ENCODE measurements at regions not wholly inside any gene's neighbourhood (a gene's known extent, or its start where the extent isn't known, plus 50 kb on each side); places are given as distances from the start of the nearest gene placed in this dataset.

DNA sequence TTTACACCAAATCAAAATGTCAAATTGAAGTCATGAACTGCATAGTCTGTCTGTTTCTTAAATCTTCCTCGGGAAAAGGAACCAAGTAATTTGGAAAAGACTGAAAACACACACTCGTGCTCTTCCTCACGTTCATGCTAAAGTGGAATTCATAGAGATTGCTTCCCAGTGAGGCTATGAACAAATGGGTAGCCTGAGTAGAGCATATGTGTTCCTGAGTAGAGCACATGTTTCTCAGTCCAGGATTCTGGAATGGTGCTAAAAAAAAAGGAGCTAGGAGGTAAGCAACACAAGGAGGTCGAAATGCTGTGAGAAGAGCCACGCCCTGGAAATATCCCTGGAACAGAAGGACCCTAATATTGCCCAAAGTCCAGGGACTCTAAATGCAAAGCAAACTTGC is 494.2 kb upstream of the THBS1 start:
- no peak for DNase-seq (ENCODE audit: low spot score)

DNA sequence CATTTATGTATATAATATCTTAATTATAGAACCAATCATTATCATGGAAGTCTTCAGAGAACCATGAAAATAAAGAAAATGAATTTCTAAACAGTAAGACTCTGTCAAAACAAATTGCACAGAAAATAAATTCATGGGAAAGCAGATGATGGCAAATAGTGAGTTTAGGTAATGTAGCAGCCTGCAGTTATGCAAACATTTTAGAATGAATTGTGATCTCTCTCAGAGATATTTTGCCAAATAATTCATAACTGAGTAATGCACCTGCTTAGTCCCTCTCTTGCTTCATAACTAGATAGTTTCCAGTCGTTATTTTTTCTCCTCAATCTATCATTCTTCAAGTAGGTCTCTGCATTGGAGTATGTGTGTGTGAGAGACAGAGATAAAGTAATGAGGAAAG is 492.7 kb upstream of the THBS1 start:
- DNase-seq (ENCODE audit: low spot score), result no peak

DNA sequence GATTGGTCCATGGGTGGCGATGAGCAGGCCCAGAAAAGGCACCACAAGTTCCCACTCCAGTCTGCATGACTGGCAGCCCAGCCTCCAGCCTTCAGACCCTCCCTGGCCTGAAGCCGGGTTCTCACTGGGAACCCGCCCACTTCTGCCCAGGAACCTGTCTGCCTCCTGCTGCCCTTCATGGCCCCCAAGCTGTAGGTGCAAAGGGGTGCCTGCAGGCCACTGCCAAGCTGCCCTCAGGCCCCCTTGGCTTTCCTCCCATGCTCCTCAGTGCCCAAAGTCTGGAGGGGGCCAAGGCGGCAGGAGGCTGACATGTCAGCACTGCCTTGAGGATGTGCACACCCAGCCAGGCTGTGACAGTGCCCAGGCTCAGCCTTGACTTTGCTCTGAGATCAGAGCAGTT is 488.5 kb upstream of the THBS1 start:
- DNase-seq (ENCODE audit: low spot score), result no peak

DNA sequence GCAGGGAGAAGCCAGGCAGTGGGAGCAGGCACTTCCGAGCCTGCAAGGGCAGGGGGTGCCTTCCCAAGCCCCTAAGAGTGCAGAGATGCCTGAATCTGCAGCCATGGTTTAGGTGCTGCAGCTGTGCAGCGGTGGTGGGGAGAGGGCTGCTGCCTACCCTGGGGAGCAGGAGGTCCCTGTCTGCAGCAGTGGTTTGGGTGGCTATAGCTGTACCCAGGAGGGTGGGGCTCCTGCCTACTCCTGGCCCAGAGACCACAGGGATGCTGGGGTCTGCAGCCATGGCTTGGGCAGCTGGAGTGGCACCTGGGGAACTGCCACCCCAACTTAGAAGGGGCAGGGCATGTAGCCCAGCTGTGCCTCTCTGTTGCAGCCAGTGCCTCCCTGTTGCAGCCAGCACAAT is 488.1 kb upstream of the THBS1 start:
- DNase-seq (ENCODE audit: low spot score), result no peak

DNA sequence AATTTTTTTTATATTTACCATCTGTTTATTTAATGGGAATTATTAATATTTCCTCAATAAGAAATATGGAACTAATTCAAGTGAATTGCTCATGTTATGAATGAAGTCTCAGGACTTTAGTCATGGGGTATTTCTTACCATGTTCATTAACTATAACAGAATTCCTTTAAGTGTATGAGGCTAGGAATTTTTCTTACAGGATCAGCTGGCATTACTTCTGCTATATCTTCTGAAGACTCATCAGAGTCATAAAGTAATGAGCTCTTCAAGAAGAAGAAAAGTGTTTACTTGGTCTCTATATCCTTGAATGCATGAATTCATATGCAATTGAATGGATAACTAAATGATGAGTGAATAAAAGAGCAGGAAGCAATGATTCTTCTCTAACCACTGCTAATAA is 486.8 kb upstream of the THBS1 start:
- DNase-seq (ENCODE audit: low spot score), result no peak

DNA sequence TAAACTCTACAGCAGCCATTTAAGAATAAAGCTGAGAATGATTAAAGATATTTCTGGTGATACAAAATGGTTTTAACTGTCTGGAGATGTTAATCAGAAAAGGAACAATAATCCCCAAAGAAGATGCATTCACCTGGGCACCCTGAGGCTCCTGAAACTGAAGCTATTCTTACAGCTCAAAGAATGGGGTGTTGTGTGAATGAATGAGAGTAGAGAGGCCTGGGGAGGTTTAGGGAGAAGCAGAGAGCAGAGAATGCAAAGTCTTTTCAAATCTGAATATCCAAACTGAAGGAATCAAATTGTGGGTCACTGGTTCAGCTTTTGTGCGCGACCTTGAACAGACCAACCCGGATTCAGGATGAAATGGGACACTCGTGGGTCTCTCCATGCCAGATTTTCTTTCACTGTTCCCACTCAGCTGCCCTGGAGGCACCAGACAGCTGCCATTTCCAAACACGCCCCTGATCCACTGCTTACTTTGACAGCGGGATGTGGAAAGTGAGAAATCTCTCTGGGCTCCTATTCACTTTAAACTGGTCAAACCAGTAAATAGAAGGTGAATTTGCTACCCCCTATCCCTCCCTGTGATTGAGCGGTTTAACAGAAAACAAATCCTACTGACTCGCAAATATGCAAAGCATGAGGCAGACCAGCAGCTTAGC is 485.5 kb upstream of the THBS1 start:
- DNase-seq (ENCODE audit: low spot score), result no peak

DNA sequence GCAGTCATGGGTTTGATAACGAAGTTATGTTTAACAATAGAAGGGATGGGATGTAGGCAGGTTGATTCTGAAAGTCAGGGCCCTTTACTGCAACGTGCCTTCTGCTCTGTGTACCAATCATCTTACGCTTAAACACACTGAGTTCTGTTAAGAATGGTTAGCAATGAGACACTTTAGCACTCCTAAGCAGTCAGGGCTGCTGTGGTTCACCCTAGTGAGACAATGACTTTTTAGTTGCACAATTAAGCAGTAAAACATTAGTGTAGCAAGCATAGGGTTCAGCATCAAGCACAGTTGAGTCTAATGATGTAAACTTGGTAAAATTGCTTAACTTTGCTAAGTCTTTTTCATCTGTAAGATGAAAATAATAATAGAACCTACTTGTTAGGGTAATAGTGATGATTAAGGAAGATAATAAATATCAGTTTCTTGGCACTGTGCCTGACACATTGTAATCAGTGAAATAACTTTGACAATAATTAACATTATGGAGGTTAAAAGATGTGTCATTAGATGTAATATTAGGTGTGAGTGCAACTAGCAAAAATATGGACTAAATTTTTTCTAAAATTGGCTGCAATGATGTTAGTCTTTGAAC is 484.2 kb upstream of the THBS1 start:
- no peak for DNase-seq (ENCODE audit: low spot score)

DNA sequence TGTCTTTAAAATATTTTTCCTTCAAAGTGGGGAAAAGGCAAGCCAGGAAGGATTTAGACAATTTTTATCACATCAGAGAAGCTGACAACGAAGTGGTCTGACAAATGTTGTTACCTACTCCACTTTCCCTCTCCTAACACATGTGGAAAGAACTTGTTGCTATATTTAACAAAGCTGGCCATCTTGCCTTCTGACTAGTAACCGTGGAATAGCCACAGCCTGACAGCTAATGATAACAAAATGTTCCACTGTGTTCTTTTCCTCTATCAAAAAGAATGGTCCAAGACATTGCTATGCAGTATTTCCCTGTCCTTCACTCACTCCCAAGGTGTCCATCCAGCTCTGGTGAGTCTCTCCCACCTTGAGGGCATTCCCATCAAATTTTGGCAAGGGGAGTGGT is 481.4 kb upstream of the THBS1 start:
- DNase-seq (ENCODE audit: low spot score), result no peak

DNA sequence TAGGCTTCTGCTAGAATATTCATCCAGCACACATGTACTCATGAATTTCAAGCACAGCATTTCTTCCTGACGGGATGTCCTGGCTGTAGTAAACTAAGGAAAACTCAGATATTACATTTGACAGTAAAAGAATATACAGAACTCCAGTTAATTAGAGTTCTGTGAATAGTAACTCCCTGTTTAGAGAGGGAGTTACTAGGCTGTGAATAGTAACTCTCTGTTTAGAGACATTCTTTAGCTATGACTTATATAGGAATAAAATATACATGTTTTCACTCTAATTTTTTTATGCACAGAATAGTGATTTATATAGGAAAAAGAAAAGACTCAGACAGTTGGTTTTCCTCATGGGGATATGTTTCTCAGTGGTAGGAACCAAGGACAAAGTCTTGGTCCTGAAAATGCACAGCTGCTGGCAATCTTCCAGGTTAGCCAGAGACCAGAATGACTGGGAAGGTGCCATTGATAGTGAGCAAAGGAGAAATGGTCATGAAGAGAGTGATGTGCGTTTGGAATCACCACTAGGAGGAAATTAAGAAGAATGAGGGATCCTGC is 480.7 kb upstream of the THBS1 start:
- DNase-seq (ENCODE audit: low spot score), result no peak

DNA sequence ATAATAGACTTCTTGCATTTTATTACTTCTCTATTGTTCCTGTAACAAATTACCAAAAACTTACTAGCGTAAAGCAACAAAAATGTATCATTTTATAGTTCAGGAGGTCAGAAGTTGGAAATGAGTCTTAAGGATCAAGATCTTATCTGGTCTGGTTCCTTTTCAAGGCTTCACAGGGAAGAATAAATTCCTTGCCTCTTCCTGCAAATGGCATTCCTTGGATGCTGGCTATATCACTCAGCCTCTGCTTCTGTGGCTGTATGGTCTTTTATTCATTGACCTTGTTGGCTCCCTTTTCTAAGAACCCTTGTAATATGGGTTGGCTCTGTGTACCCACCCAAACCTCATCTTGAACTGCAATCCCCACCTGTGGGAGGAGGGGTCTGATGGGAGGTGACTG is 478.4 kb upstream of the THBS1 start:
- DNase-seq (ENCODE audit: low spot score), result no peak

DNA sequence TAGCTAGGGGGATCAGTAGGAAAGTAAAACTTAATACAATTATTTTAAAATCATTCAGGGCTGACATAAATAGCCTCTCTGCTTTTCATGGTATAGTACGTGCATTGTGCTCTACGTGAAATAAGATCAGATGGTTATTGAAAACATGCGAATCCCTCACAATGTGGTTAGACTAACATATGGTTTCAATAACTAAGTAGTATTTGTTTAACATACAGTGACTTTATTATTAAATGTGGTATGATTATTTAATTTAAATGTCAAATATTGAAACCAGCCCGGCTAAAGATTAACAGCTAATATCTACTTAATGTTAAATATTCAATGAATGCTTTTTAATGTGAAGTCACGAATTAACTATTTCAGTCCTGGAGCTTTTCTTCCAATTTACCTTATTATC is 473.9 kb upstream of the THBS1 start:
- no peak for DNase-seq (ENCODE audit: low spot score)

DNA sequence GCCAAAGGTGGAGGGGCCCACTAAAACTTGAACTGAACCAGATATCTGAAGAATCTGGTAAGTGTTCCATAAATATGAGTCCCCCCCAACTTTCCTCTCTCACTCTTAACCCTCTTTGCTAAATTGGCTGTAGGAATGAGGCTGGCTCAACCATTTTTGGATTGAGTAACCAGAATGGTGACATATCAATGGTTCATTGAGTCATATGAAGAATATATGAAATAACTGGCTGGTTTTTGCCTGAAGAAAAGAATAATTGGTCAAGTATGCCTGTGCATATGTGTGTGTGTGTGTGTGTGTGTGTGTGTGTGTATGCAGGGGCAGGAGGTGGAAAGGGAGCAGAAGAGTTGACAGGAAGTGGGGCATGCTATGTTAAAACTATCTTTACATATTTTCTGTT is 472.9 kb upstream of the THBS1 start:
- no peak for DNase-seq (ENCODE audit: low spot score)

DNA sequence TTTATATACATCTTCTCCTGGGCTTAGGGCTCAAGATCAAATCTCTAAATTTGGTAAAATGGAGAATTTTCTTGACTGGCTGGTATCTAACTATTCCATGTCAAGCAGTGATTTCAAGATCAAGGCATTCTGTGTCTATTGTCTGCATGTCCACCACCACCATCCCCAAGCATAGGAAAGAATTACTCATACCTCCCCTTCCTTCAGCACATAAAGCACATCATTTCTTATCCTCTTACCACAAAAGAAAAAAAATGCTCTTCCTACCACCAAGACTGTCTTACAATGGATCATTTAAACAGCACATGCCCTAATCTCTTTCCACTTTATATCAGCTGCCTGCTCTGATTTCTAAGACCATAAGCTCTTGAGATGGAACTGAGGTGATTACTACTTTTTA is 470.5 kb upstream of the THBS1 start:
- DNase-seq (ENCODE audit: low spot score), result peak; percentile 38

DNA sequence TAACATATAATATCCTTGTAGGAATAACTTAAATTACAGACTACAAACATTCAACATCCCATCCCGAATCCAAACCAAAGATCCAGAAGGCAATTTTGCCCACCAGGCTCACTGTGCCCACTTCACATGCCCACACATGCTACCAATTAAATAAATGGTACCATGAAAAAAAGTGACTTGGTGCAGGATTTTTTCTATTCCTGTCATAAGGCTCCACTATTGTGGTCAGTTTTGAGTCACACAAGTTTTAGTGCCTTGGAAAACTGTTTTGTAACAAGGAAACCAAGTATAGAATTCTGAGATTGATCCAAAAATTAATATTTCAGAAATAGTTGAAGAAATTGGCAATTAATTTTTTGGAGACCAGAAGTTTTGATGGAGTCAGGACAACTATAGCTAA is 470.1 kb upstream of the THBS1 start:
- peak; percentile 24 for DNase-seq (ENCODE audit: low spot score)

DNA sequence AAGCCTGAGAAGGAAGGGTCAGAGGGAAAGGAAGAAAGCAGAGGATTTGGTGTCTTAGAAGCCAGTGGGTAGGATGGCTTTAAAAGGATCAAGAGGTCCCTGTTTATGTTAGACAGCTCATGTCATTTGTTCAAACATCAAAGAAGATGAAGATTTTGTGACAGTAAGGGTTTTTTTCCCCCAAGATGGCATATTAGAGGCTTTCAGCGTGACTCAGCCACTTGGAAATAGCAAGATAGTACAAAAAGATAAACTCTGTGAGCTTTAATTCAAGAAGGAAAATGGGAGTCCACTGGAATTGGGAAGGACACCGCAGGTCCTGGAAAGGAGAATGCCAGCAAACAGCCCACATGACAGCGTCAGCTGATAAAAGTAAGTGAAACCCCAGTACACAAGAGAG is 467.1 kb upstream of the THBS1 start:
- DNase-seq (ENCODE audit: low spot score), result no peak

DNA sequence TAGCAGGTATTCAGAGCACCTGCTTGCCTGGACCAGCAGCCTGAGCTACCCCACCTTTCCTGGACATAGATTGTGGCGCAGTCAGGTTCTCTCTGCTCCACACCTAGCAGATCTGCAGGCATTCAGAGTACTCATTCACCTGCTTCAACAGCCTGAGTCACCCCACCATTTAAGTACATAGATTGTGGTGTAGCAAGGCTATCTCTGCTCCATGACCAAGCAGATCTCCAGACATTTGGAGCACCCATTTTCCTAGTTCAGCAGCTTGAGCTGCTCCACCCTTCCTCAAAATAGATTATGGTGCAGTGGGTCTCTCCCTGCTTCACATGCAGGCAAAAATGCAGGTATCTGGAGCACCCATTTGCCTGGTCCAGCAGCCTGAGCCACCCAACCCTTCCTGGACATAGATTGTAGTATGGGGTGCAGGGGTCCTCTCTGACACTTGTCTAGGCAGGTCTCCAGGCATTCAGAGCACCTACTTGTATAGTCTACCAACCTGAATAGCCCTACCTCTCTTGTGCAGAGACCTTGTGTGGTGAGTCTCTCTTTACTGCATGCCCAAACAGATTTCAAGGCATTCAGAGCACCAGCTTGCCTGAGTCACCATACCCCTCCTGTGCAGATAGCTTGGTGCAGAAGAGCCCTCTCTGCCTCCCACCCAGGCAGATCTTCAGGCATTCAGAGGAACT is 466.0 kb upstream of the THBS1 start:
- no peak for DNase-seq (ENCODE audit: low spot score)

DNA sequence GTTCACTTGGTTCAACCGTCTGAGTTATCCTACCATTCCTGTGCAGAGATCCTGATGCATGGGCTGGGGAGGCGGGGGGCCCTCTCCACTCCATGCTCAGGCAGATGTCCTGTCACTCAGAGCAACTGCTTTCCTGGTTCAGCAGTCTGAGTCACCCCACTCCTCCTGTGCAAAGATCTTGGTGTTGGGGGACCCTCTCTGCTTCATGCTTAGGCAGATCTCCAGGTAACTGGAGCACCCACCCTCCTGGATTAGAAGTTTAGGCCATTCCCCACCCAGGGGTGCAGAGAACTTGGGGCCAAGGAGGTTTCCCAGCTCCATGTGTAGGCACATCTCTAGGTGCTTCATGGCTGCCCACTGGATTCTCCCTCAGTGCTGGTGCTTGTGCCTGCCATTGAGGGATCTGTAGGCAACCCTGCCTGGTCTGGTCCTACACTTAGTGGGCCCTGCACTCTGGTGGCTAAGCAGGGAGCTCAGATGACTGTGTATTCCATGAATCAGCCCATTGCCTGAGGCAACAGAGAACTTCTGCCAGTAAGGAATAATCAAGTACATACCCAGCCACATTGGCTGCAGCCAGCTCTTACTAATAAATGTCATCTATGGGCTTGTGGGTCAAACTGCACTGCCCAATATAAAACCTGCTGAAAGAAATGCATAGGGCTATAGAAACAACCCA is 465.4 kb upstream of the THBS1 start:
- DNase-seq (ENCODE audit: low spot score), result peak; percentile 34

DNA sequence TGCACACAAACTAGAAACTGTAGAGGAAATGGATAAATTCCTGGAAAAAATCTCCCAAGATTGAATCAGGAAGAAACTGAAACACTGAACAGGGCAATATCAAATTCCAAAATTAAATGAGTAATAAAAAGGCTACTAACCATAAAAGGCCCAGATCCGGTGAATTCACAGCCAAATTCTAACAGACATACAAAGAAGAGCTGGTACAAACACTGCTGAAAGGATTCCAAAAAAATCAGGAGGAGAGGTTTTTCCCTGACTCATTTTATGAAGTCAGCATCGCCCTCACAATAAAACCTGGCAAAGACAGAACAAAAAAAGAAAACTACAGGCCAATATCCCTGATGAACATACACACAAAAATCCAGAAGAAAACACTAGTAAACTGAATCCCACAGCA is 462.4 kb upstream of the THBS1 start:
- peak; percentile 76 for DNase-seq (ENCODE audit: low spot score)

DNA sequence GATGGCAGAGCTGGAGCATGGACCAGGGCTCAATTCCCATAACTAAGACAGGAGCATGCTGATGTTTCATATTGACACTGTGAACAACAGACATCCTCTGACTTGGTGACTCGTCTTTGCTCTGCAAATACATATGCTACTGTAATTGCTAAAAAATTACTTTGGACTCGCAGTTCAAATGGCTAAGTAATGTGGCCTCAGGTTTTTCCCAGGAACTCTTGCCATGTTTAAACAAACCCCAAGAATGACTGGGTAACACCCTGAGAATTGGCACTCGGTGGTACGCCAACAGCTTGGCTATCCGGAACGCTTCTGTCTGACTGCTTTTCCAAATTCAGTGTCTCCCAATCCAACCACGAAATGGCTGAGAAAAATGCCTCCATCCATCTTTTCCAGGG is 456.7 kb upstream of the THBS1 start:
- DNase-seq (ENCODE audit: low spot score), result no peak

DNA sequence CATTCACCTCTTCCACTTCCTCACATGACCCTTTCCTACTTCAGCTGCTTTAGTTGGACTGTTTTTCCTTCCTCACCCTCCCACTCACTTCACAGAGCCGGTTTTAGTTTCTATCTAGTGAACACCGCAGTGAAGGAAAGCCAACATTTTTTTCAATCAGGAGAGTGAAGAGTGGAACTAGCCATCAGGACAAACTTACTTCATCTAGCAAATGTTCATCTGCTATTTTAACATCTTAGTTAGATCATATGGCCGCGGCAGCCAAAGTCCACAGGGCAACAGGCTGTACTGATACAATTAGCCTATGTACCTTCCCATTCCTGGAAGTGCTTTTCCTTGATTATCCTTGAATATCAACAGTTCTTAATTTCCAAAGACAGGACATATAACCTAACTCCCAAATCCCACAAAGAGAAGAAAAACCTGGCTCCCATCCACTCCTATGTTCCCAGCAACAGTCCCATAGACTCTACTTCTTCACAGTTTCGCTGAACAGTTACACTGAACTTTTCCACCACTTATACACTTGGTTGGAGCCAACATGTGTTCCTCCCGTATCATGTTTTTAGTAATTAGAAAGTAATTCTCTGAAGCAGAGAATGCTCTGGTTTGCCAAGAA is 456.2 kb upstream of the THBS1 start:
- DNase-seq (ENCODE audit: low spot score), result no peak

DNA sequence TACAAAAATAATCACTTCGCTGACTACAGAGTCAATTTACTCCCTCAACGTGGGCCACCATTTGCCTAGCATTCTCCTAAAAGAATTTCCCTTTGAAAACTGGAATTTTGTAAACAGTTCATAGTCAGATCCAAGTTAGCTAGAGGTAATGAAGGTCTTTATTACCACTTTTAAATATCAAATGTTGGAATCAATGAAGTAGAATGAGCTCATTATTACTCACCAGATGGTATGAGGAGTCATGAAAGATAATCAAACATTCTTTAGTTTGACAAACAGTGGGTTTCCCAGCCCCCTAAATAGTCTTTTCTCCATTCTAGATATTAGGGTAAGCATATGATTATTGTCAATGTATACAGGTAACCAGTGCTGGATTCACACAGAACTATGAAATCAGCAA is 455.7 kb upstream of the THBS1 start:
- no peak for DNase-seq (ENCODE audit: low spot score)

DNA sequence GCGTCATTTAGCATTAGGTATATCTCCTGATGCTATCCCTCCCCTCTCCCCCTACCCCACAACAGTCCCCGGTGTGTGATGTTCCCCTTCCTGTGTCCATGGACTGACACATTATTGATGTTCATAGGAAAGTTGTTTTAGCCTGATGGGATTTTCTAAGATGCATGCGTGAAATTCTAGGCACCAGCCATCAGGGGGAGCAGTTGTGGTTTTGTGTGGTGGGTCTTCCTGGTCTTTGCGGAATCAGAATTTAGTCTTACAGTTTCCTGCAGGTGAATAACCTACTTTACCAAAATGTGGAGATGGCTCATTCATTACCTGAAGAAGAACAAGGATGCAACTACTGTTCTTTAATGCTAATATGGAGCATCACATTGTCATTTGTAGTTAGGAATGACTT is 455.0 kb upstream of the THBS1 start:
- peak; percentile 31 for DNase-seq (ENCODE audit: low spot score)

Measured in AG20443 (cell line).